Left lung (tissue), 4 donors: ENCODE measurements at regions not wholly inside any gene's neighbourhood (a gene's known extent, or its start where the extent isn't known, plus 50 kb on each side); places are given as distances from the start of the nearest gene placed in this dataset.

Source experiments
- ATAC-seq: fragments of 200-7000 bp; cut with Tn5 transposase; one replicate; pipeline ENCODE4 v1.9.1; 2020; ENCODE audit warnings: moderate library complexity
- DNase-seq, 4 donors: peaks; one replicate each; pipeline ENCODE4 v3.0.0-alpha.2; 2013 to 2020
- H3K27ac ChIP-seq, 2 donors: fragments of 200-600 bp; sonication (generic) in 1 of 2; one replicate each; pipeline versions ENCODE4 v1.5.0 to v1.8.0; 2020 to 2021
- H3K27me3 ChIP-seq, 2 donors: fragments of 200-600 bp; sonication (generic) in 1 of 2; one replicate each; pipeline versions ENCODE4 v1.5.0 to v1.8.0; 2020 to 2021
- H3K36me3 ChIP-seq, 2 donors: fragments of 200-600 bp; sonication (generic) in 1 of 2; one replicate each; pipeline versions ENCODE4 v1.5.0 to v1.8.0; 2020 to 2021
- H3K4me1 ChIP-seq, 2 donors: fragments of 200-600 bp; one replicate each; pipeline ENCODE4 v1.8.0; 2021
- H3K4me3 ChIP-seq, 2 donors: fragments of 200-600 bp; sonication (generic) in 1 of 2; one replicate each; pipeline versions ENCODE4 v1.5.0 to v1.8.0; 2020 to 2021; ENCODE audit warnings: mild to moderate bottlenecking in 1 of 2
- H3K9me3 ChIP-seq, 2 donors: fragments of 200-600 bp; sonication (generic) in 1 of 2; one replicate each; pipeline versions ENCODE4 v1.5.0 to v1.8.0; 2020 to 2021
- CTCF ChIP-seq, 2 donors: fragments of 200-600 bp; sonication (generic) in 1 of 2; IDR thresholded peaks; one replicate each; pipeline versions ENCODE4 v1.5.0 to v1.8.0; 2021; ENCODE audit warnings: antibody characterized with exemption in 2 of 2
- intact Hi-C, 2 donors: fragments of 100-400 bp; cut with DNase I; formaldehyde crosslinking; loops; one replicate each; pipeline versions ENCODE4 v1.11.2 to v1.14.2; 2022
- donor health status: DM: no; HTN: yes; CAD: no.
- donor health status: DM: no; HTN: no; CAD: no.

- peaks cover 0 to 10% of the 10 kb centered on the region in 2 donors for H3K4me1 ChIP-seq
- no peaks in the 10 kb centered on the region for H3K9me3 ChIP-seq
- no peak for TF ChIP-seq CTCF (IDR thresholded peaks at IDR 0.05)
- H3K36me3 ChIP-seq: no peaks in the 10 kb centered on the region
- H3K27me3 ChIP-seq: no peaks in the 10 kb centered on the region
- DNase-seq: no peak
- intact Hi-C loops: no loop called here
- no peak overlapping the region for H3K4me3 ChIP-seq
- H3K27ac ChIP-seq: no peak overlapping the region
- ATAC-seq: no peak
Observed at GRCh38 chr7:27312820-27313219, 70.2 kb downstream of the EVX1 start.

GRCh38 chr7:27314111-27314510 lies 71.5 kb downstream of the EVX1 start:
- H3K4me3 ChIP-seq: no peak overlapping the region
- DNase-seq (peak in 1 of 4 donors; percentile 65), ATAC-seq (no peak)
- TF ChIP-seq CTCF (IDR thresholded peaks at IDR 0.05): no peak
- no peak overlapping the region for H3K27ac ChIP-seq
- H3K27me3 ChIP-seq: no peaks in the 10 kb centered on the region
- intact Hi-C loops: no loop called here
- peaks cover 0 to 12% of the 10 kb centered on the region in 2 donors for H3K9me3 ChIP-seq
- H3K4me1 ChIP-seq: peaks cover 0 to 10% of the 10 kb centered on the region in 2 donors
- H3K36me3 ChIP-seq: no peaks in the 10 kb centered on the region

GRCh38 chr7:27315066-27315465 lies 72.5 kb downstream of the EVX1 start:
- DNase-seq: peak in 1 of 4 donors; percentile 16
- ATAC-seq: no peak
- Histone ChIP-seq H3K4me1 (peaks cover 0 to 10% of the 10 kb centered on the region in 2 donors), H3K9me3 (peaks cover 0 to 14% of the 10 kb centered on the region in 2 donors), H3K36me3 (no peaks in the 10 kb centered on the region), H3K4me3 (no peak overlapping the region), H3K27me3 (no peaks in the 10 kb centered on the region), H3K27ac (no peak overlapping the region)
- no peak for TF ChIP-seq CTCF (IDR thresholded peaks at IDR 0.05)
- intact Hi-C loops: no loop called here

- H3K27ac ChIP-seq: peak overlapping the region in 1 of 2 donors; percentile 4
- no peak for TF ChIP-seq CTCF (IDR thresholded peaks at IDR 0.05)
- peaks cover 0 to 14% of the 10 kb centered on the region in 2 donors for H3K9me3 ChIP-seq
- no peaks in the 10 kb centered on the region for H3K27me3 ChIP-seq
- H3K4me1 ChIP-seq: peaks cover 0 to 10% of the 10 kb centered on the region in 2 donors
- intact Hi-C loops: no loop called here
- DNase-seq (no peak), ATAC-seq (no peak)
- no peaks in the 10 kb centered on the region for H3K36me3 ChIP-seq
- no peak overlapping the region for H3K4me3 ChIP-seq
Observed at GRCh38 chr7:27316311-27316710, 73.7 kb downstream of the EVX1 start.

- Histone ChIP-seq H3K9me3 (peaks cover 0 to 2% of the 10 kb centered on the region in 2 donors), H3K36me3 (no peaks in the 10 kb centered on the region), H3K27me3 (no peaks in the 10 kb centered on the region), H3K27ac (no peak overlapping the region), H3K4me1 (no peaks in the 10 kb centered on the region), H3K4me3 (no peak overlapping the region)
- DNase-seq (no peak), ATAC-seq (no peak)
- intact Hi-C loops: no loop called here
- no peak for TF ChIP-seq CTCF (IDR thresholded peaks at IDR 0.05)
Observed at GRCh38 chr7:27324246-27324645, 81.6 kb downstream of the EVX1 start.
